ENCODE measurements at regions not wholly inside any gene's neighbourhood (a gene's known extent, or its start where the extent isn't known, plus 50 kb on each side); places are given as distances from the start of the nearest gene placed in this dataset.

DNA sequence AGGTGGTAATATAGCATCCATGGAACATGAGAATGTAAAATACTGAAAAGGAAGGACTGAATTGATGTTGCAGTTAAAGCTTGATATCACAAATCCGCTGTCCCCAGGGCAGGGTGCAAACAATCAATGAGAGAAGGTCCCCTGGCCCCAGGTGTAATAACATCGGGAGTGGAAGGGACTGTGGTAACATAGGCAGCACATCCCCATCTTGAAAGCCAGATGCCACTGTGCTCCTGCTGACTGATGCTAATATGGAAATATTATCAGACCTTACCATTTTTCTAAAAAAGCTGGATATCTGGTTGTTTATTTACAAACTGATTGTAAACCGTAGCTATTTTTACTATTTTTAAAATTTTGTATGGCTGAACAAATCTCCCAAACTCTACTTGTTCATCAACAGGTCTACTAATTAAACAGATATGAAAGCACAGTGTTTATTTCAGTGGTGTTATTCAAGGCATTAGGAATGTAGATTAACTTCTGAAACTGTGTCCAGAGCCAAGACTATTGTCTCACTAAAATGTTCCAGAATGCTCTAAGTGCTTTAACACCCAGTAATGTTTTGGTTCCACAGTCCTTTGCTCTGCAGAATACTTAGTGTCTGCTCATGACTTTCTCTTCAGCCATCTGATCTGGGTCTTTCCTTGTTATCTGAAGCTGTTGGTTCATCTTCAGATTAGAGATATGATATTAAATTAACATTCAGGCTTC is 386.0 kb upstream of the RARB start:
- H3K36me3 ChIP-seq (ENCODE audit: low read depth) = no peaks in the 10 kb centered on the region
- TF ChIP-seq, protein P1, sequence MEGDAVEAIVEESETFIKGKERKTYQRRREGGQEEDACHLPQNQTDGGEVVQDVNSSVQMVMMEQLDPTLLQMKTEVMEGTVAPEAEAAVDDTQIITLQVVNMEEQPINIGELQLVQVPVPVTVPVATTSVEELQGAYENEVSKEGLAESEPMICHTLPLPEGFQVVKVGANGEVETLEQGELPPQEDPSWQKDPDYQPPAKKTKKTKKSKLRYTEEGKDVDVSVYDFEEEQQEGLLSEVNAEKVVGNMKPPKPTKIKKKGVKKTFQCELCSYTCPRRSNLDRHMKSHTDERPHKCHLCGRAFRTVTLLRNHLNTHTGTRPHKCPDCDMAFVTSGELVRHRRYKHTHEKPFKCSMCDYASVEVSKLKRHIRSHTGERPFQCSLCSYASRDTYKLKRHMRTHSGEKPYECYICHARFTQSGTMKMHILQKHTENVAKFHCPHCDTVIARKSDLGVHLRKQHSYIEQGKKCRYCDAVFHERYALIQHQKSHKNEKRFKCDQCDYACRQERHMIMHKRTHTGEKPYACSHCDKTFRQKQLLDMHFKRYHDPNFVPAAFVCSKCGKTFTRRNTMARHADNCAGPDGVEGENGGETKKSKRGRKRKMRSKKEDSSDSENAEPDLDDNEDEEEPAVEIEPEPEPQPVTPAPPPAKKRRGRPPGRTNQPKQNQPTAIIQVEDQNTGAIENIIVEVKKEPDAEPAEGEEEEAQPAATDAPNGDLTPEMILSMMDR (conservative IDR thresholded peaks at IDR 0.05) = no peak
- no peak for TF ChIP-seq EZH2 (IDR thresholded peaks at IDR 0.05; ENCODE audit: low read depth)
- no TSS peak for BruUV-seq (replicated peaks)
- no peaks in the 10 kb centered on the region for H3F3A ChIP-seq (ENCODE audit: insufficient read depth, low read depth)
- H3K27me3 ChIP-seq (ENCODE audit: insufficient read depth, low read depth) = no peaks in the 10 kb centered on the region
- intact Hi-C loops (cut with micrococcal nuclease; ENCODE audit: unreplicated experiment) = no loop called here
- no peaks in the 10 kb centered on the region for H3K4me1 ChIP-seq (replicated peaks; ENCODE audit: insufficient read depth)
- no peak overlapping the region for H3K4me3 ChIP-seq
- H3K9me3 ChIP-seq (ENCODE audit: insufficient read depth, low read depth) = no peaks in the 10 kb centered on the region
- no peaks in the 10 kb centered on the region for H3K9me2 ChIP-seq (ENCODE audit: insufficient read depth)
- H2AFZ ChIP-seq = no peak overlapping the region
- DNase-seq = no peak
- H3K4me2 ChIP-seq = no peak overlapping the region
- H3K79me2 ChIP-seq (ENCODE audit: low read depth) = no peaks in the 10 kb centered on the region
- no peaks in the 10 kb centered on the region for H4K20me1 ChIP-seq (ENCODE audit: insufficient read depth)
- CTCF ChIA-PET = no interaction called here
- no peak overlapping the region for H3K27ac ChIP-seq
- POLR2A ChIA-PET (ENCODE audit: unreplicated experiment) = no interaction called here

DNA sequence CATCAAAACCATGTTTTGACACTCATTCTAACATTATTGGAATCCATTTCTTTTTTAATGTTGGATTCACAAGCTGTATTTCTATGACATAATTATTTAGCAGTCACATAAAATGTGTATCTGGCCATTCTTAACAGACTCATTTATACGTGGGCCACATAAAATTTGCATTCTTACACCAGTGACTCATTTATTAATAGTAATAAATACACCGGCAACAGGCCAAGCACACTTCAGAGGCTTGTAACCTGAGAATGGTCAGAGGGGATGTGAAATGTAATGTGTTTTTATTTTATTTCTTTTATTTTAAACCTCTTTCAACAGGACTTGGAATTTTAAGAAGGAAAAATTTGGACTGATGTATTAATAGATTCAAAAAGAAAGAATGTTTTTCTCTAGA is 384.9 kb upstream of the RARB start:
- no peaks in the 10 kb centered on the region for H4K20me1 ChIP-seq (ENCODE audit: insufficient read depth)
- H3K27ac ChIP-seq = no peak overlapping the region
- CTCF ChIA-PET = no interaction called here
- no peaks in the 10 kb centered on the region for H3K79me2 ChIP-seq (ENCODE audit: low read depth)
- no peaks in the 10 kb centered on the region for H3K9me3 ChIP-seq (ENCODE audit: insufficient read depth, low read depth)
- H3K27me3 ChIP-seq (ENCODE audit: insufficient read depth, low read depth) = no peaks in the 10 kb centered on the region
- POLR2A ChIA-PET (ENCODE audit: unreplicated experiment) = no interaction called here
- DNase-seq = no peak
- H3F3A ChIP-seq (ENCODE audit: insufficient read depth, low read depth) = no peaks in the 10 kb centered on the region
- BruUV-seq (replicated peaks) = no TSS peak
- H3K9me2 ChIP-seq (ENCODE audit: insufficient read depth) = no peaks in the 10 kb centered on the region
- no peaks in the 10 kb centered on the region for H3K36me3 ChIP-seq (ENCODE audit: low read depth)
- H3K4me1 ChIP-seq (replicated peaks; ENCODE audit: insufficient read depth) = no peaks in the 10 kb centered on the region
- TF ChIP-seq EZH2 (IDR thresholded peaks at IDR 0.05; ENCODE audit: low read depth) = no peak
- TF ChIP-seq, protein P1 (conservative IDR thresholded peaks at IDR 0.05) = no peak
- H3K4me2 ChIP-seq = no peak overlapping the region
- H2AFZ ChIP-seq = no peak overlapping the region
- intact Hi-C loops (cut with micrococcal nuclease; ENCODE audit: unreplicated experiment) = no loop called here
- H3K4me3 ChIP-seq = no peak overlapping the region

DNA sequence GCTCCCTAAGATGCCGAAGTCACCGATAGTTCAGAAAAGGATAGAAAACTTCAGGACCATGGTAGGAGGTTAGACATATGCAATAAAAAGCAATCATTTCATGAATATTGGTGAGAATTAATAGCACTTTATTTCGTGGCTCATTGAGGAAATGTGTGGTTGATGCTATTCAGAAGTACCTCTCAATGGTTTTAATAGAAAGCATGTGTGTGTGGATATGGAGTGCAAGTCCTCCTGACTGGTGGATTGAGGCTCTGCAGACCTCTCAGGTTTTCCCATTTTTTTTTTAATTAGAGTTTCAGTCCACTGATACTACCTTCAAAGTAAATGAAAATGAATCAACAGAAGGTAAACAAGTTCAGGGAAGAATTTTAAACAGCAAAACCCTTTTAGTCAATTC is 384.3 kb upstream of the RARB start:
- no peak for TF ChIP-seq EZH2 (IDR thresholded peaks at IDR 0.05; ENCODE audit: low read depth)
- TF ChIP-seq, protein P1 (conservative IDR thresholded peaks at IDR 0.05) = no peak
- POLR2A ChIA-PET (ENCODE audit: unreplicated experiment) = no interaction called here
- CTCF ChIA-PET = no interaction called here

More for the DNA sequence above, 384.3 kb upstream of the RARB start:
- no peak overlapping the region for H2AFZ ChIP-seq
- no peaks in the 10 kb centered on the region for H3F3A ChIP-seq (ENCODE audit: insufficient read depth, low read depth)
- H3K36me3 ChIP-seq (ENCODE audit: low read depth) = no peaks in the 10 kb centered on the region
- intact Hi-C loops (cut with micrococcal nuclease; ENCODE audit: unreplicated experiment) = no loop called here
- H3K27me3 ChIP-seq (ENCODE audit: insufficient read depth, low read depth) = no peaks in the 10 kb centered on the region
- no peaks in the 10 kb centered on the region for H4K20me1 ChIP-seq (ENCODE audit: insufficient read depth)
- BruUV-seq (replicated peaks) = no TSS peak
- H3K27ac ChIP-seq = no peak overlapping the region
- DNase-seq = no peak
- H3K4me2 ChIP-seq = no peak overlapping the region
- no peaks in the 10 kb centered on the region for H3K9me2 ChIP-seq (ENCODE audit: insufficient read depth)
- no peak overlapping the region for H3K4me3 ChIP-seq
- no peaks in the 10 kb centered on the region for H3K79me2 ChIP-seq (ENCODE audit: low read depth)
- no peaks in the 10 kb centered on the region for H3K4me1 ChIP-seq (replicated peaks; ENCODE audit: insufficient read depth)
- H3K9me3 ChIP-seq (ENCODE audit: insufficient read depth, low read depth) = no peaks in the 10 kb centered on the region

Data from PC-9 (cell line).